SK-N-SH (cell line): ENCODE measurements at regions not wholly inside any gene's neighbourhood (a gene's known extent, or its start where the extent isn't known, plus 50 kb on each side); places are given as distances from the start of the nearest gene placed in this dataset.

Source experiments
- CTCF ChIA-PET: fragments of 300-600, 350-600 bp; formaldehyde crosslinking; extraction: SDS; loops from one replicate; lab custom pipeline; 2021; lab: Yijun Ruan, JAX
- POLR2A ChIA-PET: fragments of 350-600 bp; sonication (Branson Sonifier 250); formaldehyde crosslinking; extraction: SDS; loops from one replicate; lab custom pipeline; 2020; ENCODE audit warnings: antibody characterized with exemption, inconsistent platforms; lab: Yijun Ruan, JAX
- DNase-seq: peaks from one replicate; pipeline ENCODE4 v3.0.0; 2012
- H2AFZ ChIP-seq: fragments of 200-600 bp; sonication (generic); 2 replicates; pipeline ENCODE4 v1.8.1; 2016; ENCODE audit warnings: antibody characterized with exemption, mild to moderate bottlenecking, low read depth
- H3F3A ChIP-seq: fragments of 200-600 bp; sonication (generic); replicated peaks from 2 replicates; pipeline ENCODE3; 2016; ENCODE audit warnings: antibody characterized with exemption, mild to moderate bottlenecking; ENCODE audit not compliant: insufficient read depth
- H3K27ac ChIP-seq, 2 experiments: fragments of 200-500 bp in 1 of 2; fragments of 200-600 bp in 1 of 2; sonication (Bioruptor generic) in 1 of 2; sonication (generic), shearing (Covaris generic) in 1 of 2; 2 replicates each; pipeline versions ENCODE4 v1.5.1 to v1.6.1; 2014 to 2016; ENCODE audit warnings: low read depth in 2 of 2, inconsistent platforms in 1 of 2, low read length in 1 of 2, mild to moderate bottlenecking in 1 of 2, mixed read lengths in 1 of 2
- H3K27me3 ChIP-seq: fragments of 200-600 bp; sonication (generic), shearing (Covaris generic); 2 replicates; pipeline ENCODE4 v1.6.1; 2016; ENCODE audit warnings: mixed run types; ENCODE audit not compliant: insufficient read depth
- H3K36me3 ChIP-seq, 2 experiments: fragments of 200-500 bp in 1 of 2; fragments of 200-600 bp in 1 of 2; sonication (Bioruptor generic) in 1 of 2; sonication (generic) in 1 of 2; replicated peaks in 1 of 2; 2 replicates each; pipeline versions ENCODE3 to v1.5.1; 2014 to 2016; ENCODE audit warnings: low read length in 1 of 2, mild to moderate bottlenecking in 1 of 2; ENCODE audit not compliant: insufficient read depth in 2 of 2, control insufficient read depth in 1 of 2
- H3K4me1 ChIP-seq, 2 experiments: fragments of 200-500 bp in 1 of 2; fragments of 200-600 bp in 1 of 2; sonication (Bioruptor generic) in 1 of 2; sonication (generic), shearing (Covaris generic) in 1 of 2; 2 replicates each; pipeline versions ENCODE4 v1.5.1 to v1.6.1; 2014 to 2016; ENCODE audit warnings: low read depth in 1 of 2, low read length in 1 of 2, mixed run types in 1 of 2; ENCODE audit not compliant: insufficient read depth in 2 of 2, control insufficient read depth in 1 of 2
- H3K4me2 ChIP-seq: fragments of 200-600 bp; sonication (generic), shearing (Covaris generic); 2 replicates; pipeline ENCODE4 v1.6.1; 2017; ENCODE audit warnings: mixed run types
- H3K4me3 ChIP-seq, 2 experiments: fragments of 200-500 bp in 1 of 2; fragments of 200-600 bp in 1 of 2; sonication (Bioruptor generic) in 1 of 2; sonication (generic), shearing (Covaris generic) in 1 of 2; 2 replicates each; pipeline versions ENCODE4 v1.5.1 to v1.8.1; 2014 to 2016; ENCODE audit warnings: low read depth in 2 of 2, inconsistent platforms in 1 of 2, low read length in 1 of 2, mild to moderate bottlenecking in 1 of 2, mixed read lengths in 1 of 2, moderate library complexity in 1 of 2
- H3K79me2 ChIP-seq: fragments of 200-600 bp; sonication (generic); 2 replicates; pipeline ENCODE4 v1.8.1; 2017; ENCODE audit warnings: mild to moderate bottlenecking; ENCODE audit not compliant: insufficient read depth
- H3K9ac ChIP-seq: fragments of 200-600 bp; sonication (generic); 2 replicates; pipeline ENCODE4 v1.6.1; 2017; ENCODE audit warnings: mixed run types
- H3K9me2 ChIP-seq: fragments of 200-600 bp; sonication (generic); 2 replicates; pipeline ENCODE4 v1.6.1; 2017; ENCODE audit warnings: mixed run types
- H3K9me3 ChIP-seq: fragments of 200-600 bp; sonication (generic); 2 replicates; pipeline ENCODE4 v1.6.1; 2017; ENCODE audit warnings: mixed run types, mild to moderate bottlenecking, moderate library complexity
- H4K20me1 ChIP-seq: fragments of 200-600 bp; sonication (generic); 2 replicates; pipeline ENCODE4 v1.6.1; 2017; ENCODE audit warnings: mild to moderate bottlenecking, mixed run types; ENCODE audit not compliant: insufficient read depth
- EP300 ChIP-seq, 2 experiments: IDR thresholded peaks; 2 replicates each; pipeline versions ENCODE4 v1.4.0 to v1.6.1; 2012; ENCODE audit warnings: borderline replicate concordance in 1 of 2, low read depth in 1 of 2, low read length in 1 of 2
- EZH2phosphoT487 ChIP-seq: fragments of 200-600 bp; sonication (generic); IDR thresholded peaks from 2 replicates; pipeline ENCODE4 v1.6.1; 2017; ENCODE audit warnings: low read depth, mixed run types, mild to moderate bottlenecking, antibody characterized with exemption, moderate library complexity, borderline replicate concordance
- FOXJ3 ChIP-seq: sonication (generic); formaldehyde crosslinking; IDR thresholded peaks from 2 replicates; pipeline ENCODE4 v1.5.1; 2020; ENCODE audit warnings: mild to moderate bottlenecking, missing genetic modification reagents
- MAX ChIP-seq: IDR thresholded peaks from 2 replicates; pipeline ENCODE4 v1.4.0; 2012; ENCODE audit warnings: low read depth
- MEF2A ChIP-seq: IDR thresholded peaks from 2 replicates; pipeline ENCODE4 v1.4.0; 2012; ENCODE audit warnings: low read depth, borderline replicate concordance
- RAD21 ChIP-seq: IDR thresholded peaks from 2 replicates; pipeline ENCODE4 v1.6.1; 2012; ENCODE audit warnings: mild to moderate bottlenecking, low read length
- REST ChIP-seq: IDR thresholded peaks from 2 replicates; pipeline ENCODE4 v1.6.1; 2012; ENCODE audit warnings: mild to moderate bottlenecking, low read depth, low read length, moderate library complexity
- SMC3 ChIP-seq: IDR thresholded peaks from 2 replicates; pipeline ENCODE4 v1.6.1; 2012; ENCODE audit warnings: low read depth, low read length, improper control_type of control experiment
- TAF1 ChIP-seq: IDR thresholded peaks from 2 replicates; pipeline ENCODE4 v1.6.1; 2012; ENCODE audit warnings: low read depth, mild to moderate bottlenecking, low read length, moderate library complexity, borderline replicate concordance
- TCF12 ChIP-seq: IDR thresholded peaks from 2 replicates; pipeline ENCODE4 v1.4.0; 2012
- WGBS: methylation state at CpG from one replicate; pipeline ENCODE4 v1.1.6; 2017; ENCODE audit warnings: low lambda C conversion rate; 5-methylcytosine and 5-hydroxymethylcytosine counted together
- TF ChIP-seq, protein P1 (sequence below): IDR thresholded peaks from 2 replicates; pipeline ENCODE4 v1.4.0; 2012; ENCODE audit warnings: low read depth, borderline replicate concordance
- TF ChIP-seq, protein P2 (sequence below): fragments of 150-350 bp; IDR thresholded peaks from 2 replicates; pipeline ENCODE4 v1.6.1; 2016; ENCODE audit warnings: mild to moderate bottlenecking, low read depth, low read length
- TF ChIP-seq, protein P3 (sequence below): fragments of 200-600 bp; sonication (generic); IDR thresholded peaks from 2 replicates; pipeline ENCODE4 v1.6.1; 2017; ENCODE audit warnings: antibody characterized with exemption, mild to moderate bottlenecking, moderate library complexity
- TF ChIP-seq, protein P4 (sequence below): IDR thresholded peaks from 2 replicates; pipeline ENCODE4 v1.4.0; 2012; ENCODE audit warnings: low read depth, borderline replicate concordance

GRCh38 chr16:80362816-80363215 is 178.0 kb upstream of the DYNLRB2 start:
- CTCF ChIA-PET = no interaction called here

More at GRCh38 chr16:80362816-80363215, 178.0 kb upstream of the DYNLRB2 start:
- no peaks in the 10 kb centered on the region for H3K79me2 ChIP-seq
- H3K27me3 ChIP-seq = no peaks in the 10 kb centered on the region
- no peak overlapping the region for H3K9ac ChIP-seq
- no peaks in the 10 kb centered on the region for H3F3A ChIP-seq
- H3K27ac ChIP-seq = no peak overlapping the region
- H2AFZ ChIP-seq = no peak overlapping the region
- no peak overlapping the region for H3K4me3 ChIP-seq
- POLR2A ChIA-PET = no interaction called here
- DNase-seq = no peak
- H3K9me3 ChIP-seq = no peaks in the 10 kb centered on the region
- 56% methylated on average over 3 of the region's 3 CpGs for WGBS
- H4K20me1 ChIP-seq = no peaks in the 10 kb centered on the region
- H3K36me3 ChIP-seq = no peaks in the 10 kb centered on the region
- H3K4me1 ChIP-seq = no peaks in the 10 kb centered on the region
- TF ChIP-seq, protein P1, sequence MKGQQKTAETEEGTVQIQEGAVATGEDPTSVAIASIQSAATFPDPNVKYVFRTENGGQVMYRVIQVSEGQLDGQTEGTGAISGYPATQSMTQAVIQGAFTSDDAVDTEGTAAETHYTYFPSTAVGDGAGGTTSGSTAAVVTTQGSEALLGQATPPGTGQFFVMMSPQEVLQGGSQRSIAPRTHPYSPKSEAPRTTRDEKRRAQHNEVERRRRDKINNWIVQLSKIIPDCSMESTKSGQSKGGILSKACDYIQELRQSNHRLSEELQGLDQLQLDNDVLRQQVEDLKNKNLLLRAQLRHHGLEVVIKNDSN = no peak
- TF ChIP-seq EZH2phosphoT487 (no peak), EP300 (IDR thresholded peaks at IDR 0.05; ENCODE audit: borderline replicate concordance in 1 of 2, low read depth in 1 of 2, low read length in 1 of 2) (no peak), FOXJ3 (no peak), MAX (no peak), TAF1 (no peak), TCF12 (no peak), SMC3 (no peak), RAD21 (no peak), REST (no peak), MEF2A (no peak)
- TF ChIP-seq, protein P2, sequence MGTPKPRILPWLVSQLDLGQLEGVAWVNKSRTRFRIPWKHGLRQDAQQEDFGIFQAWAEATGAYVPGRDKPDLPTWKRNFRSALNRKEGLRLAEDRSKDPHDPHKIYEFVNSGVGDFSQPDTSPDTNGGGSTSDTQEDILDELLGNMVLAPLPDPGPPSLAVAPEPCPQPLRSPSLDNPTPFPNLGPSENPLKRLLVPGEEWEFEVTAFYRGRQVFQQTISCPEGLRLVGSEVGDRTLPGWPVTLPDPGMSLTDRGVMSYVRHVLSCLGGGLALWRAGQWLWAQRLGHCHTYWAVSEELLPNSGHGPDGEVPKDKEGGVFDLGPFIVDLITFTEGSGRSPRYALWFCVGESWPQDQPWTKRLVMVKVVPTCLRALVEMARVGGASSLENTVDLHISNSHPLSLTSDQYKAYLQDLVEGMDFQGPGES = no peak
- TF ChIP-seq, protein P3, sequence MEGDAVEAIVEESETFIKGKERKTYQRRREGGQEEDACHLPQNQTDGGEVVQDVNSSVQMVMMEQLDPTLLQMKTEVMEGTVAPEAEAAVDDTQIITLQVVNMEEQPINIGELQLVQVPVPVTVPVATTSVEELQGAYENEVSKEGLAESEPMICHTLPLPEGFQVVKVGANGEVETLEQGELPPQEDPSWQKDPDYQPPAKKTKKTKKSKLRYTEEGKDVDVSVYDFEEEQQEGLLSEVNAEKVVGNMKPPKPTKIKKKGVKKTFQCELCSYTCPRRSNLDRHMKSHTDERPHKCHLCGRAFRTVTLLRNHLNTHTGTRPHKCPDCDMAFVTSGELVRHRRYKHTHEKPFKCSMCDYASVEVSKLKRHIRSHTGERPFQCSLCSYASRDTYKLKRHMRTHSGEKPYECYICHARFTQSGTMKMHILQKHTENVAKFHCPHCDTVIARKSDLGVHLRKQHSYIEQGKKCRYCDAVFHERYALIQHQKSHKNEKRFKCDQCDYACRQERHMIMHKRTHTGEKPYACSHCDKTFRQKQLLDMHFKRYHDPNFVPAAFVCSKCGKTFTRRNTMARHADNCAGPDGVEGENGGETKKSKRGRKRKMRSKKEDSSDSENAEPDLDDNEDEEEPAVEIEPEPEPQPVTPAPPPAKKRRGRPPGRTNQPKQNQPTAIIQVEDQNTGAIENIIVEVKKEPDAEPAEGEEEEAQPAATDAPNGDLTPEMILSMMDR = no peak
- TF ChIP-seq, protein P4, sequence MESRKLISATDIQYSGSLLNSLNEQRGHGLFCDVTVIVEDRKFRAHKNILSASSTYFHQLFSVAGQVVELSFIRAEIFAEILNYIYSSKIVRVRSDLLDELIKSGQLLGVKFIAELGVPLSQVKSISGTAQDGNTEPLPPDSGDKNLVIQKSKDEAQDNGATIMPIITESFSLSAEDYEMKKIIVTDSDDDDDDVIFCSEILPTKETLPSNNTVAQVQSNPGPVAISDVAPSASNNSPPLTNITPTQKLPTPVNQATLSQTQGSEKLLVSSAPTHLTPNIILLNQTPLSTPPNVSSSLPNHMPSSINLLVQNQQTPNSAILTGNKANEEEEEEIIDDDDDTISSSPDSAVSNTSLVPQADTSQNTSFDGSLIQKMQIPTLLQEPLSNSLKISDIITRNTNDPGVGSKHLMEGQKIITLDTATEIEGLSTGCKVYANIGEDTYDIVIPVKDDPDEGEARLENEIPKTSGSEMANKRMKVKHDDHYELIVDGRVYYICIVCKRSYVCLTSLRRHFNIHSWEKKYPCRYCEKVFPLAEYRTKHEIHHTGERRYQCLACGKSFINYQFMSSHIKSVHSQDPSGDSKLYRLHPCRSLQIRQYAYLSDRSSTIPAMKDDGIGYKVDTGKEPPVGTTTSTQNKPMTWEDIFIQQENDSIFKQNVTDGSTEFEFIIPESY = no peak
- no peak overlapping the region for H3K4me2 ChIP-seq
- no peaks in the 10 kb centered on the region for H3K9me2 ChIP-seq
